ENCODE measurements at regions not wholly inside any gene's neighbourhood (a gene's known extent, or its start where the extent isn't known, plus 50 kb on each side); places are given as distances from the start of the nearest gene placed in this dataset.

GRCh38 chr17:11144358-11145233 lies 96.4 kb upstream of the SHISA6 start:
- Histone ChIP-seq H3K4me2 (ENCODE audit: low read length) (no peak overlapping the region), H3K27ac (ENCODE audit: low read depth, low read length, poor library complexity, severe bottlenecking) (no peak overlapping the region), H3K4me1 (ENCODE audit: insufficient read depth, low read length, poor library complexity, severe bottlenecking) (no peaks in the 10 kb centered on the region), H3K9me2 (ENCODE audit: insufficient read depth, low read length) (no peaks in the 10 kb centered on the region), H3K79me2 (ENCODE audit: insufficient read depth, low read depth, low read length) (no peaks in the 10 kb centered on the region), H4K20me1 (ENCODE audit: insufficient read depth, low read length) (no peaks in the 10 kb centered on the region), H3K9me3 (ENCODE audit: low read length) (no peaks in the 10 kb centered on the region), H3K4me3 (ENCODE audit: low read depth, low read length, poor library complexity, severe bottlenecking) (no peak overlapping the region), H3K36me3 (ENCODE audit: insufficient read depth, low read length) (no peaks in the 10 kb centered on the region), H2AFZ (ENCODE audit: low read length) (no peak overlapping the region)
- POLR2A ChIA-PET = interaction anchor here (0.6 kb wide), 1 partner anchor 411 kb away, joined by 3 read pairs; no protein-coding TSS in a partner anchor
- peak; percentile 12 for DNase-seq (ENCODE audit: low spot score)
- intact Hi-C loops (cut with micrococcal nuclease; ENCODE audit: unreplicated experiment) = loop anchor here (5.0 kb wide), 1 partner anchor 267 kb away; no protein-coding TSS in a partner anchor
- BruUV-seq (replicated peaks) = no TSS peak
- CTCF ChIA-PET (ENCODE audit: unreplicated experiment) = no interaction called here
- peak; percentile 81 for TF ChIP-seq CTCF (conservative IDR thresholded peaks at IDR 0.05; ENCODE audit: low read length)
- TF ChIP-seq EZH2phosphoT487 (IDR thresholded peaks at IDR 0.05; ENCODE audit: borderline replicate concordance, low read depth, low read length) = no peak

- H3K9me2 ChIP-seq (ENCODE audit: insufficient read depth, low read length) = no peaks in the 10 kb centered on the region
- no peaks in the 10 kb centered on the region for H3K4me1 ChIP-seq (ENCODE audit: insufficient read depth, low read length, poor library complexity, severe bottlenecking)
- no peaks in the 10 kb centered on the region for H4K20me1 ChIP-seq (ENCODE audit: insufficient read depth, low read length)
- no peaks in the 10 kb centered on the region for H3K79me2 ChIP-seq (ENCODE audit: insufficient read depth, low read depth, low read length)
- no peak overlapping the region for H3K4me2 ChIP-seq (ENCODE audit: low read length)
- no peak overlapping the region for H3K4me3 ChIP-seq (ENCODE audit: low read depth, low read length, poor library complexity, severe bottlenecking)
- POLR2A ChIA-PET = no interaction called here
- BruUV-seq (replicated peaks) = no TSS peak
- DNase-seq (ENCODE audit: low spot score) = no peak
- H3K36me3 ChIP-seq (ENCODE audit: insufficient read depth, low read length) = no peaks in the 10 kb centered on the region
- CTCF ChIA-PET (ENCODE audit: unreplicated experiment) = no interaction called here
- no peak overlapping the region for H3K27ac ChIP-seq (ENCODE audit: low read depth, low read length, poor library complexity, severe bottlenecking)
- H3K9me3 ChIP-seq (ENCODE audit: low read length) = no peaks in the 10 kb centered on the region
- intact Hi-C loops (cut with micrococcal nuclease; ENCODE audit: unreplicated experiment) = loop anchor here (5.0 kb wide), 1 partner anchor 265 kb away; no protein-coding TSS in a partner anchor
- TF ChIP-seq EZH2phosphoT487 (IDR thresholded peaks at IDR 0.05; ENCODE audit: borderline replicate concordance, low read depth, low read length) (no peak), CTCF (conservative IDR thresholded peaks at IDR 0.05; ENCODE audit: low read length) (no peak)
- no peak overlapping the region for H2AFZ ChIP-seq (ENCODE audit: low read length)
These were observed 98.8 kb upstream of the SHISA6 start for GRCh38 chr17:11142231-11142630.

GRCh38 chr17:11140501-11140900 lies 100.5 kb upstream of the SHISA6 start:
- ChIA-PET CTCF (ENCODE audit: unreplicated experiment) (interaction anchor here (1.2 kb wide), 1 partner anchor 265 kb away, joined by 3 read pairs; no protein-coding TSS in a partner anchor), POLR2A (interaction anchor here (0.5 kb wide), 1 partner anchor 1202 kb away, joined by 3 read pairs; no protein-coding TSS in a partner anchor)
- Histone ChIP-seq H3K79me2 (ENCODE audit: insufficient read depth, low read depth, low read length) (no peaks in the 10 kb centered on the region), H2AFZ (ENCODE audit: low read length) (no peak overlapping the region), H3K27ac (ENCODE audit: low read depth, low read length, poor library complexity, severe bottlenecking) (no peak overlapping the region), H3K4me1 (ENCODE audit: insufficient read depth, low read length, poor library complexity, severe bottlenecking) (no peaks in the 10 kb centered on the region), H3K9me2 (ENCODE audit: insufficient read depth, low read length) (no peaks in the 10 kb centered on the region), H4K20me1 (ENCODE audit: insufficient read depth, low read length) (no peaks in the 10 kb centered on the region), H3K4me2 (ENCODE audit: low read length) (no peak overlapping the region), H3K36me3 (ENCODE audit: insufficient read depth, low read length) (no peaks in the 10 kb centered on the region), H3K9me3 (ENCODE audit: low read length) (no peaks in the 10 kb centered on the region), H3K4me3 (ENCODE audit: low read depth, low read length, poor library complexity, severe bottlenecking) (no peak overlapping the region)
- DNase-seq (ENCODE audit: low spot score) = no peak
- TF ChIP-seq CTCF (conservative IDR thresholded peaks at IDR 0.05; ENCODE audit: low read length) = no peak
- no TSS peak for BruUV-seq (replicated peaks)
- intact Hi-C loops (cut with micrococcal nuclease; ENCODE audit: unreplicated experiment) = loop anchor here (5.0 kb wide), 1 partner anchor 263 kb away; no protein-coding TSS in a partner anchor
